ENCODE measurements at regions not wholly inside any gene's neighbourhood (a gene's known extent, or its start where the extent isn't known, plus 50 kb on each side); places are given as distances from the start of the nearest gene placed in this dataset.

- ATAC-seq = no peak
- WGBS, 2 donors = 61 to 65% methylated on average over 4 of the region's 4 CpGs
- no peak for TF ChIP-seq CTCF (IDR thresholded peaks at IDR 0.05)
- no peak for DNase-seq
- H3K27ac ChIP-seq = no peak overlapping the region
- H3K4me1 ChIP-seq = no peaks in the 10 kb centered on the region
- H3K27me3 ChIP-seq = no peaks in the 10 kb centered on the region
- H3K36me3 ChIP-seq = no peaks in the 10 kb centered on the region
- intact Hi-C loops (cut with DNase I) = no loop called here
- no peaks in the 10 kb centered on the region for H3K9me3 ChIP-seq
- no peak overlapping the region for H3K4me3 ChIP-seq
Observed at GRCh38 chr2:220478305-220479058, 851.1 kb downstream of the SLC4A3 start.

- H3K27me3 ChIP-seq = peaks cover 0 to 6% (median 0%) of the 10 kb centered on the region in 7 donors
- no peaks in the 10 kb centered on the region for H3K9me3 ChIP-seq
- H3K4me1 ChIP-seq = no peaks in the 10 kb centered on the region
- intact Hi-C loops (cut with DNase I) = no loop called here
- H3K27ac ChIP-seq = no peak overlapping the region
- DNase-seq (no peak), ATAC-seq (no peak)
- H3K36me3 ChIP-seq = no peaks in the 10 kb centered on the region
- WGBS, 2 donors = 69 to 73% methylated on average over 3 of the region's 3 CpGs
- no peak for TF ChIP-seq CTCF (IDR thresholded peaks at IDR 0.05)
- H3K4me3 ChIP-seq = no peak overlapping the region
Observed at GRCh38 chr2:220482716-220483115, 855.3 kb downstream of the SLC4A3 start.

GRCh38 chr2:220489121-220489520, 861.7 kb downstream of the SLC4A3 start:
- Histone ChIP-seq H3K9me3 (no peaks in the 10 kb centered on the region), H3K27me3 (peaks cover 0 to 6% (median 0%) of the 10 kb centered on the region in 7 donors), H3K27ac (no peak overlapping the region), H3K4me1 (no peaks in the 10 kb centered on the region), H3K36me3 (no peaks in the 10 kb centered on the region), H3K4me3 (no peak overlapping the region)
- TF ChIP-seq CTCF (IDR thresholded peaks at IDR 0.05) = no peak
- ATAC-seq (no peak), DNase-seq (no peak)
- intact Hi-C loops (cut with DNase I) = no loop called here

GRCh38 chr2:220491670-220492069, 864.2 kb downstream of the SLC4A3 start:
- ATAC-seq (no peak), DNase-seq (no peak)
- no peak overlapping the region for H3K27ac ChIP-seq
- no peak for TF ChIP-seq CTCF (IDR thresholded peaks at IDR 0.05)
- H3K4me3 ChIP-seq = no peak overlapping the region
- WGBS, 2 donors = 64 to 71% methylated on average over 4 of the region's 4 CpGs
- H3K36me3 ChIP-seq = no peaks in the 10 kb centered on the region
- no peaks in the 10 kb centered on the region for H3K4me1 ChIP-seq
- H3K9me3 ChIP-seq = no peaks in the 10 kb centered on the region
- intact Hi-C loops (cut with DNase I) = no loop called here
- no peaks in the 10 kb centered on the region for H3K27me3 ChIP-seq

Measured in heart right ventricle (tissue), 16 donors.